Pancreas (tissue), 10 donors: ENCODE measurements at regions not wholly inside any gene's neighbourhood (a gene's known extent, or its start where the extent isn't known, plus 50 kb on each side); places are given as distances from the start of the nearest gene placed in this dataset.

Source experiments
- ATAC-seq, 4 donors: fragments of 200-7000 bp; cut with Tn5 transposase; one replicate each; pipeline versions ENCODE4 v1.8.0 to v1.9.1; 2020; ENCODE audit warnings: mild to moderate bottlenecking in 4 of 4, moderate library complexity in 4 of 4
- DNase-seq, 6 donors: peaks; one replicate each; pipeline ENCODE4 v3.0.0-alpha.2; 2020
- FAIRE-seq: peaks from 2 replicates; lab custom pipeline; 2012; peaks lifted over from hg19 to GRCh38; lab: Jason Lieb, UNC
- H3K27ac ChIP-seq, 4 donors: fragments of 200-600 bp; sonication (generic); 1 replicate in 3 of 4; 2 replicates in 1 of 4; pipeline versions ENCODE4 v1.5.0 to v1.8.0; 2020
- H3K27me3 ChIP-seq, 4 donors: fragments of 200-600 bp; one replicate each; pipeline ENCODE4 v1.8.0; 2021
- H3K36me3 ChIP-seq, 3 donors: fragments of 200-600 bp; sonication (generic) in 1 of 3; one replicate each; pipeline versions ENCODE4 v1.5.0 to v1.8.0; 2020 to 2021
- H3K4me1 ChIP-seq, 3 donors: fragments of 200-600 bp; one replicate each; pipeline ENCODE4 v1.8.0; 2021
- H3K4me3 ChIP-seq, 4 donors: fragments of 200-600 bp; sonication (generic) in 2 of 4; one replicate each; pipeline versions ENCODE4 v1.5.0 to v1.8.0; 2020 to 2021
- H3K9me3 ChIP-seq, 4 donors: fragments of 200-600 bp; one replicate each; pipeline ENCODE4 v1.8.0; 2021
- CTCF ChIP-seq, 4 donors: fragments of 200-600 bp; sonication (generic) in 3 of 4; IDR thresholded peaks; one replicate each; pipeline versions ENCODE4 v1.5.0 to v1.8.0; 2021; ENCODE audit warnings: antibody characterized with exemption in 4 of 4
- WGBS, 2 donors: extraction: QIAGEN DNeasy Blood & Tissue Kit; methylation state at CpG; one replicate each; pipeline ENCODE4 v1.1.7; 2013; 5-methylcytosine and 5-hydroxymethylcytosine counted together
- intact Hi-C, 3 donors: fragments of 100-400 bp; cut with DNase I; formaldehyde crosslinking; loops; one replicate each; pipeline versions ENCODE4 v1.11.1 to v1.14.2; 2022
- donor health status: healthy with polysubstance abuse.
- donor health status: DM: no; HTN: no; CAD: no; lungs with moderate emphysema.
- donor health status: DM: no; HTN: no; CAD: no.
- donor health status: control.
- donor health status: control.
- donor health status: Bipolar disorder and iron deficiency.
- donor health status: DM: yes; HTN: yes; CAD: no.
- donor health status: DM: no; HTN: no; CAD: no.
- donor health status: DM: no; HTN: no; CAD: no.
- donor health status: DM: yes; HTN: yes; CAD: no.

GRCh38 chr14:21875791-21876190 lies 202.2 kb upstream of the OR4E1 start:
- H3K4me1 ChIP-seq = no peaks in the 10 kb centered on the region
- H3K27me3 ChIP-seq = no peaks in the 10 kb centered on the region
- 47 to 55% methylated on average over 2 of the region's 2 CpGs for WGBS, 2 donors
- no peak overlapping the region for H3K4me3 ChIP-seq
- H3K36me3 ChIP-seq = no peaks in the 10 kb centered on the region
- no peak for TF ChIP-seq CTCF (IDR thresholded peaks at IDR 0.05)
- intact Hi-C loops = no loop called here
- DNase-seq (no peak), FAIRE-seq (no peak), ATAC-seq (no peak)
- H3K27ac ChIP-seq = no peak overlapping the region
- no peaks in the 10 kb centered on the region for H3K9me3 ChIP-seq

GRCh38 chr14:21874946-21875345 lies 201.3 kb upstream of the OR4E1 start:
- Histone ChIP-seq H3K36me3 (no peaks in the 10 kb centered on the region), H3K27ac (no peak overlapping the region), H3K9me3 (no peaks in the 10 kb centered on the region), H3K27me3 (no peaks in the 10 kb centered on the region), H3K4me3 (no peak overlapping the region), H3K4me1 (no peaks in the 10 kb centered on the region)
- ATAC-seq (no peak), DNase-seq (no peak), FAIRE-seq (no peak)
- WGBS, 2 donors = 34 to 66% methylated on average over 1 of the region's 1 CpG
- intact Hi-C loops = no loop called here
- TF ChIP-seq CTCF (IDR thresholded peaks at IDR 0.05) = no peak

- DNase-seq (no peak), ATAC-seq (no peak), FAIRE-seq (no peak)
- 32 to 61% methylated on average over 3 of the region's 3 CpGs for WGBS, 2 donors
- H3K4me3 ChIP-seq = no peak overlapping the region
- H3K9me3 ChIP-seq = no peaks in the 10 kb centered on the region
- no peaks in the 10 kb centered on the region for H3K4me1 ChIP-seq
- no peaks in the 10 kb centered on the region for H3K27me3 ChIP-seq
- no peaks in the 10 kb centered on the region for H3K36me3 ChIP-seq
- no peak for TF ChIP-seq CTCF (IDR thresholded peaks at IDR 0.05)
- no peak overlapping the region for H3K27ac ChIP-seq
- intact Hi-C loops = no loop called here
Observed at GRCh38 chr14:21874167-21874566, 200.5 kb upstream of the OR4E1 start.

GRCh38 chr14:21868442-21869046 lies 194.9 kb upstream of the OR4E1 start:
- no peaks in the 10 kb centered on the region for H3K36me3 ChIP-seq
- DNase-seq (peak in 3 of 6 donors; percentile 24 to 41 (median 29)), FAIRE-seq (no peak)

More at GRCh38 chr14:21868442-21869046, 194.9 kb upstream of the OR4E1 start:
- 53 to 68% methylated on average over 2 of the region's 2 CpGs for WGBS, 2 donors
- intact Hi-C loops = no loop called here
- Histone ChIP-seq H3K4me1 (no peaks in the 10 kb centered on the region), H3K4me3 (no peak overlapping the region), H3K27me3 (no peaks in the 10 kb centered on the region), H3K27ac (no peak overlapping the region), H3K9me3 (no peaks in the 10 kb centered on the region)
- peak in 3 of 4 donors; percentile 73 to 86 (median 76) for ATAC-seq
- peak; percentile 22 to 63 (median 57) for TF ChIP-seq CTCF (IDR thresholded peaks at IDR 0.05)
